Cardiac fibroblast (primary cell): ENCODE measurements at regions not wholly inside any gene's neighbourhood (a gene's known extent, or its start where the extent isn't known, plus 50 kb on each side); places are given as distances from the start of the nearest gene placed in this dataset.
A peak's percentile ranks its signal among the peaks of the same experiment; 100 is the strongest.
"Not testable (repeated sequence)": the region's sequence is repeated elsewhere in the genome, so short reads cannot be mapped to it uniquely, and the experiment has no call there.

ENCODE experiments used
- DNase-seq, 2 donors: peaks; one replicate each; pipeline versions ENCODE4 v3.0.0 to v3.0.0-alpha.2; 2010; ENCODE audit warnings: low read depth in 2 of 2
- H3K4me3 ChIP-seq, 2 donors: replicated peaks in 1 of 2; 1 replicate in 1 of 2; 2 replicates in 1 of 2; pipeline ENCODE4 v1.5.1; 2011; ENCODE audit warnings: low read depth in 2 of 2, low read length in 2 of 2, mild to moderate bottlenecking in 2 of 2, moderate library complexity in 1 of 2
- TF ChIP-seq, protein P1 (sequence below): IDR thresholded peaks from one replicate; pipeline ENCODE4 v1.5.1; 2011; ENCODE audit warnings: low read depth, mild to moderate bottlenecking, low read length, inconsistent platforms

GRCh38 chr3:127418560-127419147, 130.8 kb upstream of the PRR20G start:
- no peak overlapping the region for H3K4me3 ChIP-seq
- TF ChIP-seq, protein P1, sequence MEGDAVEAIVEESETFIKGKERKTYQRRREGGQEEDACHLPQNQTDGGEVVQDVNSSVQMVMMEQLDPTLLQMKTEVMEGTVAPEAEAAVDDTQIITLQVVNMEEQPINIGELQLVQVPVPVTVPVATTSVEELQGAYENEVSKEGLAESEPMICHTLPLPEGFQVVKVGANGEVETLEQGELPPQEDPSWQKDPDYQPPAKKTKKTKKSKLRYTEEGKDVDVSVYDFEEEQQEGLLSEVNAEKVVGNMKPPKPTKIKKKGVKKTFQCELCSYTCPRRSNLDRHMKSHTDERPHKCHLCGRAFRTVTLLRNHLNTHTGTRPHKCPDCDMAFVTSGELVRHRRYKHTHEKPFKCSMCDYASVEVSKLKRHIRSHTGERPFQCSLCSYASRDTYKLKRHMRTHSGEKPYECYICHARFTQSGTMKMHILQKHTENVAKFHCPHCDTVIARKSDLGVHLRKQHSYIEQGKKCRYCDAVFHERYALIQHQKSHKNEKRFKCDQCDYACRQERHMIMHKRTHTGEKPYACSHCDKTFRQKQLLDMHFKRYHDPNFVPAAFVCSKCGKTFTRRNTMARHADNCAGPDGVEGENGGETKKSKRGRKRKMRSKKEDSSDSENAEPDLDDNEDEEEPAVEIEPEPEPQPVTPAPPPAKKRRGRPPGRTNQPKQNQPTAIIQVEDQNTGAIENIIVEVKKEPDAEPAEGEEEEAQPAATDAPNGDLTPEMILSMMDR = no peak
- DNase-seq = no peak

DNA sequence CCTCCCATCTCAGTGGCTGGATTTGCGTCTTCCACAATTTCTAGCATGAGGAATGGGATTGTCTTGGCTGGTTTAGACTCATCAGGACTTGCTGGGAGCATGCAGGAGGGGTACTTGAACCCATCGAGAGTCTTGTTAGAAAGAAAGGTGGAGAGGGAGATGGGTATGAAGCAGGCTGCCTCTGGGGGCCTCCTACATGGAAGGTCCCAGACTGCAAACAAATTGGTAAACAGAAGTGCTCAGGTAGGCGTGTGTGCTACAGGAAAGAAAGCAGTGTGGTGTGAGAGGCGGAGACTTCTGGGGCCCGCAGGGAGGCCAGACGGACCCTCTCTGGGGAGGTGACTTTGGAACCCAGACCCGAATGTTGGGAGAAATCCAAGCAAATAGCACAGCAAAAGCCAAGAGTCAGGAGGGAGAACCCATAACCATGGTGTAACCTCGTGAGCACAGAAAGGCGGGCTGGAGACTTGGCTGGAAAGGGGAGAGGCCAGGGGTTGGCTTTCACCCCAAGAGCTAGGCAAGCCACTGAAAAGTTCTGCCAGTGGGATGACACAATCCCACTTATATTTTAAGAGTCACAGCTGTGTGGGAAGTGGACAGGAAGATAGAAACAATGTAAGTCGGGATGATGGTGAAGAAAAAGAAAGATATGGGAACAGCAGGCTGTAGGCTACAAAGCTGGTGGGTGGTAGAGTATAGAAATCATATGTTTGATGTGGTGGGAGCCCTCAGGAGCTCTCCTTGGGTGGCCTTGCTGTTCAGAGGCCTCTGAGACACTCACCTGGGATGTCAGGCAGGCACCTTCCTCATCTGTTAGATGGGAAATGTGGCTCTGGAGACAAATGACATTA, 130.1 kb upstream of the PRR20G start:
- TF ChIP-seq, protein P1 = no peak
- no peak overlapping the region for H3K4me3 ChIP-seq
- DNase-seq = peak; percentile 2 to 12

DNA sequence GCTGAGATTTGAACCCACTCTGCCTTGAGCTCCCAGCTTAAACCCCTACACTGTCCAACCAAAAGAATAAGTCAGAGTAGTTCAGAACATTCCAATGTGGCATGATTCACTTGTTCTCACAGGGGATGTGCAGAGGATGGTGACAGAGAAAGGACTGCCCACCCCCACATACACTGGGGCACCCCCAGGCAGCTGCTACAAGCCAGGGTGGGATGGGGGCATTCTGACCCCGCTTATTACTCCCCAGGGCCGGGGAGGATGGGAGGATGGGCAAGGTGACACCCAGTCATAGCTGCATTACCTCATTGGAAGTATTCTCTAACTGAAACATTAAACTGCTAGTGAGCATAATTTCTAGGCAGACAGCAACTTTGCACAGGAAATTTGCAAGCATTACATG, 126.0 kb upstream of the PRR20G start:
- TF ChIP-seq, protein P1 = no peak
- no peak for DNase-seq
- H3K4me3 ChIP-seq = no peak overlapping the region

DNA sequence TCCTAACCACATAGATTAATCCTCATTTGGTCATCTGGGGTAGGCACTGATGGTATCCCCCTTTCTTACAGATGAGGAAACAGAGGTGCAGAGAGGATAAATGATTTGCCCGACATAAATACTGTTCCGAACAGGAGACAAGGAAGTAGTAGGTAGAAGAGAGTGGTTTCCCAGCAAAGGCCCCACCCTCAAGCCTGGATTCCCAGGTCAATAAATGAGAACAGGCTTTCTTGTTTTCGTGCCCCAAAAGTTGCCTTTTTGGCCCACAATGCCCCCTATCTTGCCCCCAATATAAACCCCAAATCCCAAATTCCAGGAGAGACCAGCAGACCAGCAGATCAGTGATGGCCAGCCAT, 125.5 kb upstream of the PRR20G start:
- H3K4me3 ChIP-seq = no peak overlapping the region
- no peak for DNase-seq
- TF ChIP-seq, protein P1 = no peak

- no peak overlapping the region for H3K4me3 ChIP-seq
- DNase-seq = no peak
- TF ChIP-seq, protein P1 = no peak
These were observed 124.9 kb upstream of the PRR20G start for GRCh38 chr3:127412578-127413317.

DNA sequence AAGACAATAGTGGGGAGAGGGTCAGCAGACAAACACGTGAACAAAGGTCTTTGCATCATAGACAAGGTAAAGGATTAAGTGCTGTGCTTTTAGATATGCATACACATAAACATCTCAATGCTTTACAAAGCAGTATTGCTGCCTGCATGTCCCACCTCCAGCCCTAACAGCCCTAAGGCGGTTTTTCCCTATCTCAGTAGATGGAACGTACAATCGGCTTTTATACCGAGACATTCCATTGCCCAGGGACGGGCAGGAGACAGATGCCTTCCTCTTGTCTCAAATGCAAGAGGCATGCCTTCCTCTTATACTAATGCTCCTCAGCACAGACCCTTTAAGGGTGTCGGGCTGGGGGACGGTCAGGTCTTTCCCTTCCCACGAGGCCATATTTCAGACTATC, 124.0 kb upstream of the PRR20G start:
- not testable (repeated sequence) for DNase-seq, H3K4me3 ChIP-seq

DNA sequence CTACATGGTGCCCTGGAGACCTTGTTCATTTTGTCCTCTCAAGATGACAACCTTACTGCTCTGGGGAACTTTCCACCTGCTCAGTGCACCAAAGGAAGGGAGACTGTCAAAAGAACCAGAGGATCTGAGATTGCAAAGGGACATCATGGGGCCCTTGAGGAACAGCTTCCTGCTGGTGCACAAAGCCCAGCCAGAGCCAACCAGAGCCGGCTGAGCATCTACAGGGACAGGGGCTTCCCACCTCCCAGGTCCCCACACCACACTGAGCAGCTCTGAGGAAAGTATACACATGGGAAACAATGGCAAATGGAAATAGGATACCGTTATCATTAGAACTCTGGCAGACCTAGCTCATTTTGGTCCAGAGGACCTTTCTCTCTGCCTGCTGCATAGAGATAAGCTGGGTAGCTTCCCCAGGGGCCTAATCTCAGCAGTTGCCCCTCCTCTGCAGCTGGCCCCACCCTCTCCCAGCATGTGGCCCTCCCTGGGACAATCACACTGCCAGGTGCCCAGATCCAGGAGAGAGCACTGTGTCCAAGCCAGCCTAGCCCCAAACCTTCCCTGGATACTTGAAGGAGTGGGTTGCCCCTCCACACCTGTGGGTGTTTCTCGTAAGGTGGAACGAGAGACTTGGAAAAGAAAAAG, 123.4 kb upstream of the PRR20G start:
- H3K4me3 ChIP-seq = no peak overlapping the region
- TF ChIP-seq, protein P1 = no peak
- DNase-seq = no peak
